CD14-positive monocyte (primary cell): ENCODE measurements at regions not wholly inside any gene's neighbourhood (a gene's known extent, or its start where the extent isn't known, plus 50 kb on each side); places are given as distances from the start of the nearest gene placed in this dataset.
A peak's percentile ranks its signal among the peaks of the same experiment; 100 is the strongest.
"Not testable (repeated sequence)": the region's sequence is repeated elsewhere in the genome, so short reads cannot be mapped to it uniquely, and the experiment has no call there.

Experiments used
- DNase-seq, 3 donors: peaks; one replicate each; pipeline ENCODE4 v3.0.0-alpha.2; 2011 to 2022
- H2AFZ ChIP-seq: 2 replicates; pipeline ENCODE4 v1.6.0; 2012; ENCODE audit warnings: mild to moderate bottlenecking, low read depth, low read length, inconsistent platforms; ENCODE audit not compliant: insufficient read depth, poor library complexity, severe bottlenecking
- H3K27ac ChIP-seq, 2 donors: 1 replicate in 1 of 2; 2 replicates in 1 of 2; pipeline ENCODE4 v1.5.1; 2012 to 2013; ENCODE audit warnings: low read length in 2 of 2, control low read depth in 1 of 2, inconsistent platforms in 1 of 2, low read depth in 1 of 2, mild to moderate bottlenecking in 1 of 2
- H3K27me3 ChIP-seq, 2 donors: one replicate each; pipeline versions ENCODE4 v1.6.0 to v1.6.1; 2011 to 2013; ENCODE audit warnings: low read length in 2 of 2; ENCODE audit not compliant: control insufficient read depth in 2 of 2, insufficient read depth in 2 of 2
- H3K36me3 ChIP-seq, 2 donors: replicated peaks in 1 of 2; 1 replicate in 1 of 2; 2 replicates in 1 of 2; pipeline versions ENCODE4 v1.5.1 to v1.6.1; 2012 to 2013; ENCODE audit warnings: low read length in 2 of 2, control low read depth in 1 of 2, inconsistent platforms in 1 of 2, mild to moderate bottlenecking in 1 of 2; ENCODE audit not compliant: insufficient read depth in 2 of 2, control insufficient read depth in 1 of 2
- H3K4me1 ChIP-seq, 2 donors: 1 replicate in 1 of 2; 2 replicates in 1 of 2; pipeline versions ENCODE4 v1.5.1 to v1.6.1; 2012 to 2013; ENCODE audit warnings: low read length in 2 of 2, control low read depth in 1 of 2, inconsistent platforms in 1 of 2, mild to moderate bottlenecking in 1 of 2, moderate library complexity in 1 of 2; ENCODE audit not compliant: insufficient read depth in 2 of 2, control insufficient read depth in 1 of 2
- H3K4me2 ChIP-seq: replicated peaks from 2 replicates; pipeline ENCODE3; 2012; ENCODE audit warnings: low read length, moderate library complexity, mild to moderate bottlenecking; ENCODE audit not compliant: poor library complexity, severe bottlenecking; ENCODE audit errors: extremely low read depth
- H3K4me3 ChIP-seq, 3 experiments: fragments of 200-600 bp in 1 of 3; sonication (generic) in 1 of 3; replicated peaks in 1 of 3; 1 replicate in 2 of 3; 2 replicates in 1 of 3; pipeline ENCODE4 v1.5.1; 2011 to 2013; ENCODE audit warnings: low read length in 3 of 3, mild to moderate bottlenecking in 3 of 3, control low read depth in 2 of 3, low read depth in 2 of 3, inconsistent platforms in 1 of 3, moderate library complexity in 1 of 3
- H3K79me2 ChIP-seq: 2 replicates; pipeline ENCODE4 v1.6.0; 2012; ENCODE audit warnings: mild to moderate bottlenecking, control low read depth, inconsistent platforms, low read length, moderate library complexity; ENCODE audit not compliant: insufficient read depth
- H3K9ac ChIP-seq: 2 replicates; pipeline ENCODE4 v1.6.0; 2017; ENCODE audit warnings: low read length, mild to moderate bottlenecking; ENCODE audit not compliant: insufficient read depth, poor library complexity, severe bottlenecking
- H3K9me3 ChIP-seq, 2 donors: replicated peaks in 1 of 2; 1 replicate in 1 of 2; 2 replicates in 1 of 2; pipeline versions ENCODE4 v1.5.1 to v1.6.1; 2012 to 2013; ENCODE audit warnings: low read length in 2 of 2, control low read depth in 1 of 2; ENCODE audit not compliant: control insufficient read depth in 1 of 2, insufficient read depth in 1 of 2
- H4K20me1 ChIP-seq: 2 replicates; pipeline ENCODE4 v1.6.0; 2012; ENCODE audit warnings: mild to moderate bottlenecking, low read length, control low read depth, moderate library complexity; ENCODE audit not compliant: insufficient read depth
- H3K27ac Mint-ChIP-seq, 7 donors: one replicate each; pipeline ENCODE4 v1.8.0; 2020; ENCODE audit warnings: mild to moderate bottlenecking in 7 of 7, mixed read lengths in 7 of 7, moderate library complexity in 6 of 7, inconsistent platforms in 2 of 7
- H3K27me3 Mint-ChIP-seq, 3 donors: one replicate each; pipeline ENCODE4 v1.8.0; 2021 to 2022; ENCODE audit warnings: low read depth in 3 of 3, mild to moderate bottlenecking in 3 of 3, mixed read lengths in 3 of 3, moderate library complexity in 3 of 3, inconsistent platforms in 1 of 3
- H3K36me3 Mint-ChIP-seq, 2 donors: one replicate each; pipeline ENCODE4 v1.8.0; 2020; ENCODE audit warnings: mixed read lengths in 2 of 2, inconsistent platforms in 1 of 2, mild to moderate bottlenecking in 1 of 2
- H3K4me1 Mint-ChIP-seq: one replicate; pipeline ENCODE4 v1.8.0; 2020; ENCODE audit warnings: mild to moderate bottlenecking, mixed read lengths
- H3K4me3 Mint-ChIP-seq, 2 donors: one replicate each; pipeline ENCODE4 v1.8.0; 2020; ENCODE audit warnings: mild to moderate bottlenecking in 2 of 2, mixed read lengths in 2 of 2, moderate library complexity in 1 of 2
- H3K9me3 Mint-ChIP-seq, 7 donors: one replicate each; pipeline ENCODE4 v1.8.0; 2020 to 2022; ENCODE audit warnings: mixed read lengths in 7 of 7, mild to moderate bottlenecking in 6 of 7, moderate library complexity in 6 of 7, inconsistent platforms in 2 of 7
- CTCF ChIP-seq: fragments of 200-600 bp; IDR thresholded peaks from one replicate; pipeline ENCODE4 v1.8.0; 2022; ENCODE audit warnings: antibody characterized with exemption, mild to moderate bottlenecking
- WGBS: methylation state at CpG from one replicate; pipeline ENCODE4 v1.1.5; 2013; ENCODE audit warnings: missing lambda C conversion rate; ENCODE audit not compliant: insufficient coverage; 5-methylcytosine and 5-hydroxymethylcytosine counted together
- intact Hi-C, 2 donors: fragments of 100-400 bp; cut with micrococcal nuclease; formaldehyde crosslinking; loops; one replicate each; pipeline versions ENCODE4 v1.15.0 to v1.15.1; 2023

GRCh38 chr1:8226747-8227146, 91.2 kb upstream of the SLC45A1 start:
- H3K27me3 ChIP-seq: peaks cover 0 to 8% of the 10 kb centered on the region in 2 donors
- intact Hi-C loops: loop anchor here (5.0 to 10.0 kb wide), 2 partner anchors 58 to 129 kb away; no protein-coding TSS in a partner anchor

DNA sequence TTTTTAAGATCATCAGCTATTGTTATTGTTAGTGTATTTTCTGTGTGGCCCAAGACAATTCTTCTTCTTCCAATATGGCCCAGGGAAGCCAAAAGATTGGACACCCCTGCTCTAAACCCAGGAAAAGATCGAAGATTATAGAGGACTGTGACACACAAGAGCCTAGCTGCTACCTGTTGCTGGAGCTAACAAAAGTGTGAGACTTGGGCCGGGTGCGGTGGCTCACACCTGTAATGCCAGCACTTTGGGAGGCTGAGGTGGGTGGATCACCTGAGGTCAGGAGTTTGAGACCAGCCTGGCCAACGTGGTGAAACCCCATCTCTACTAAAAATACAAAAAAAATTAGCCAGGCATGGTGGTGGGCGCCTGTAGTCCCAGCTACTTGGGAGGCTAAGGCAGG, 91.9 kb upstream of the SLC45A1 start:
- 89% methylated on average over 1 of the region's 5 CpGs for WGBS
- H3K4me3 ChIP-seq, H2AFZ ChIP-seq, H3K4me2 ChIP-seq, H3K36me3 ChIP-seq, H3K27ac ChIP-seq, H3K4me3 Mint-ChIP-seq, H3K9ac ChIP-seq, H3K27me3 ChIP-seq, H3K79me2 ChIP-seq, DNase-seq, H4K20me1 ChIP-seq, H3K36me3 Mint-ChIP-seq: not testable (repeated sequence)
- Histone ChIP-seq H3K4me1 (peaks cover 31 to 35% of the 10 kb centered on the region in 2 donors), H3K9me3 (peaks cover 0 to 13% of the 10 kb centered on the region in 2 donors)
- peaks cover 34% of the 10 kb centered on the region for H3K4me1 Mint-ChIP-seq
- H3K27ac Mint-ChIP-seq: peak overlapping the region in 1 of 7 donors; percentile 87
- H3K27me3 Mint-ChIP-seq: peaks cover 12 to 17% (median 15%) of the 10 kb centered on the region in 3 donors
- peaks cover 7 to 11% (median 10%) of the 10 kb centered on the region in 7 donors for H3K9me3 Mint-ChIP-seq
- intact Hi-C loops: loop anchor here (5.0 to 10.0 kb wide), 2 partner anchors 59 to 129 kb away; no protein-coding TSS in a partner anchor

More at GRCh38 chr1:8226747-8227146, 91.2 kb upstream of the SLC45A1 start:
- TF ChIP-seq CTCF: no peak
- DNase-seq: peak in 1 of 3 donors; percentile 36
- H3K27ac ChIP-seq: no peak overlapping the region
- no peaks in the 10 kb centered on the region for H3K36me3 ChIP-seq
- H3K79me2 ChIP-seq: no peaks in the 10 kb centered on the region
- H4K20me1 ChIP-seq: no peaks in the 10 kb centered on the region
- WGBS: 9% methylated on average over 1 of the region's 5 CpGs
- H3K4me1 ChIP-seq: peaks cover 31 to 35% of the 10 kb centered on the region in 2 donors
- Mint-ChIP-seq H3K4me3 (no peak overlapping the region), H3K9me3 (peaks cover 7 to 11% (median 10%) of the 10 kb centered on the region in 7 donors), H3K27ac (peak overlapping the region in 3 of 7 donors; percentile 46 to 68 (median 60)), H3K27me3 (peaks cover 14 to 17% (median 16%) of the 10 kb centered on the region in 3 donors), H3K4me1 (peaks cover 34% of the 10 kb centered on the region), H3K36me3 (peaks cover 1 to 3% of the 10 kb centered on the region in 2 donors)
- H3K4me2 ChIP-seq: no peak overlapping the region
- H3K9me3 ChIP-seq: peaks cover 0 to 13% of the 10 kb centered on the region in 2 donors
- H3K4me3 ChIP-seq: no peak overlapping the region
- no peak overlapping the region for H3K9ac ChIP-seq
- no peak overlapping the region for H2AFZ ChIP-seq
